ENCODE measurements at regions not wholly inside any gene's neighbourhood (a gene's known extent, or its start where the extent isn't known, plus 50 kb on each side); places are given as distances from the start of the nearest gene placed in this dataset.
"Not testable (repeated sequence)": the region's sequence is repeated elsewhere in the genome, so short reads cannot be mapped to it uniquely, and the experiment has no call there.

DNA sequence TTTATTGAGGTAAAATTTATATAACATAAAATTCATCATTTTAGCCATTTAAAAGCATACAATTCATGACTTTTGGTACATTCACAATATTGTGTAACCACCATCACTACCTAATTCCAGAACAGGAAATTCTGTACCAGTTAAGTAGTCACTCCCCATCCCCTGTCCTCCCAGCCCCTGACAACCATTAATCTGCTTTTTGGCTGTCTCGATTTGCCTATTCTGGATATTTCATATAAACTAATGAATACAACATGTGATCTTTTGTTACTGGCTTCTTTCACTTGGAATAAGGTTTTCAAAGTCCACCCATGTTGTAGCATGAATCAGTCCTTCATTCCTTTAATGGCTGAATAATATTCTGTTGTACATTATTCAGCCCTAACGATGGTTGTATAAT, 115.6 kb upstream of the KLF14 start:
- no peak for ATAC-seq

DNA sequence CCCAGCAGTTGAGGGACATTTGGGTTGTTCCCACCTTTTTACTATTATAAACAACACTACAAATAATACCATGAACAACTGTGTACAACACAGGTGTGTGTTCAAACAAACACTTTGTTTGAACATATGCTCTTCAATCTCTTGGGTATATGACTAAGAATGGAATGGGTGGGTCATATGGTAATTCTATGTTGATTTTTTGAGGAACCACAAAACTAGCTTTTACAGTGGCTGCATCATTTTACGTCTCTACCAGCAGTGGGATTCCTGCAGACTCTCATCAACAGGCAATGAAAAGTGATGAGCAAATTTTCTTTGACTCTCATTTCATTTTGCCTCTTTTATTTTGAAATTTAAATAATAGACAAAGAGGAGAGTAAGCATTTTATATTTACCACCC, 116.9 kb upstream of the KLF14 start:
- ATAC-seq = peak in 1 of 2 donors; percentile 25

DNA sequence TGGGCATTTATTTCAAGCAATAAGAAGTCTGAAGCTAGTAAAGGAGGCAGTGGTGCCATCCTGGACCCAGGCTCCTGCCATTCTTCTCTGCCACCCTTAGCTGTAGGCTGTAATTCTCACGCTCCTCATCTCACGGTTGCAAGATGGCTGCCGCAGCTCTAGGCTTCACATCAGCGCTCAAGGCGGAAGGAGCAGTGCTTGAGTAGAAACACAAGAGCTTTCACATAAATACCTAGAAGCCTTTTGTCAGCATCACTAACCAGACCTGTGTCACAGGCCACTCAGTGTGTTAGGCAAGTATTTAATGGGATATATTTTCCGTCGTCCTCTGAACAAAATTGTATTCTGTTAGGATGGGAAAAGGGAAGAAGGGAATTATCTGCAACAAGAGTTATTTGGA, 118.9 kb upstream of the KLF14 start:
- peak in 1 of 2 donors; percentile 5 for ATAC-seq

DNA sequence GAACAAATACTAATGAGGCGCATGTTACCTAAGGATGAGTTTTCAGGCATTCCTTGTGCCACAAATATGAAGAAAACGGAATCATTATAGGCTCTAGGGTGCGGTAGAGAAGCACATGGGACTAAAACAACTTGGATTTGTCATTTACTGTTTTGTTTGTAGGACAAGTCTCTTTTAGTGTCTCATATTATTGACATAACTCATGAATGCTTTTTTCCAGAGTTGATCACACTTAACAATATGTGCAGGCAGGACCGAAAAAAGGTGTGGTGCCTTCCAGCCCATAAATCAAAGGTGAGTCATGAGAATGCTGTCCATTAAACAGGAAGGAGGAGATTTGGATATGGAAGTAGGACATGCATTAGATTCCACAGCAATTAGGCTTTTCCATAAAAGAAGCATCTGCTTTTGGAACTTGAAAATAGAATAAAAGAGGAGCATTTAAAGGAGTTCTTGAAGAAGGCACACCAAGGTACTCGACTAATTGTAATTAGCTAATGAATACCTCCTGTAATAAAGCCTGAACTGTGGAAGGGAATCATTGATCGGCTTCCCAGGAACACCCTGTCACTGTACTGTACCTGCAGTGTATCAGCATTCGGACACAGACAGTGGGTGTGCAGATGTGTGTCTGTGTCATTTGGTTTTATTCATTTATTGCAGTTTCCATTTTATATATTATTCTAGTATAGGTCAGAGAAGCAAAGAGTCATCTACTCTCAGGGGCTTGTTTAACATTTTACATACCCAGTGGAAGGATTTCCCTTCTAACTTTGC, 119.7 kb upstream of the KLF14 start:
- no peak for ATAC-seq

DNA sequence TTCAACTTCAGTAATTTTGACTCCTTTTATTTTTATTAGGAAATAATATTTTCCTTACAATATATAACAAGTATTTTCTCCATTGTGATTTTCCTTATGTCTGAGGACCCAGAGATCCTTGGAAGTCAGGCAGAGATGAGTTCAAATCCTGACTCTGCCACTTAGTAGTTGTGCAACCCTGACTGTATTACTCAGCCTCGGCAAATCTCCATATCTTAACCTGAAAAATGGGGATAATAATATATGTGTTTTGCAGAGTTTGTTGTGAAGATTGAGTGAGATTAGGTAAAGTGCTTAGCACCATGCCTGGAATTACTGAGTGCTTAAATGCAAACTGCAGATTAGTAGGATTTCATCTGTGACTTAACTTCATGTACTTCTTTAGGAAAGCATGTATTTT, 120.5 kb upstream of the KLF14 start:
- no peak for ATAC-seq

DNA sequence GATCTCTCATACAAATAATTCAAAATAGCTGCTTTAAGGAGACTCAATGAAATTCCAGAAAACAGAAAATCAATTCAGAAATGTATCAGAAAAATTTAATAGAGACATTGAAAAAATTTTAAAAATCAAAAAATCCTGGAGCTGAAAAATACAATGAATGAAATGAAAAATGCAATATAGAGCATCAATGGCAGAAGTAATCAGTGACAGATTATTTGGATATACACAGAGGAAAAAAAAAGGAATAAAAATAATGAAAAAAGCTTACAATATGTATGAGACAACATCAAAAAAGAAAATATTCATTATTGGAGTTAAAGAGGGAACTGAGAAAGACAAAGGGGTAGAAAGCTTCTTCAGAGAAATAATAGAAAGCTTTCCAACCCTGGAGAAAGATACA, 122.9 kb upstream of the KLF14 start:
- ATAC-seq = no peak

DNA sequence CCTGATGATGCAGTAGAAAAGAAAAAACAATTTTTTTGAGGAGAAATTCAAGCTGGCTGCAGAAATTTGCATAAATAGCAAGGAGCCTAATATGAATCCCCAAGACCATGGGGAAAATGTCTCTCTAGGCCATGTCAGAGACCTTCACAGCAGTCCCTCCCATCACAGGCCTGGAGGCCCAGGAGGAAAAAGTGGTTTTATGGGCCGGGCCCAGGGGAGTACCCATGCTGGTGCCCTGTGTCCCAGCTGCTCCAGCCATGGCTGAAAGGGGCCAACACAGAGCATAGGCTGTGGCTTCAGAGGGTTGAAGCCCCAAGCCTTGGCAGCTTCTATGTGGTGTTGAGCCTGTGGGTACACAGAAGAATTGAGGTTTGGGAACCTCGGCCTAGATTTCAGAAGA, 126.8 kb upstream of the KLF14 start:
- ATAC-seq = not testable (repeated sequence)

DNA sequence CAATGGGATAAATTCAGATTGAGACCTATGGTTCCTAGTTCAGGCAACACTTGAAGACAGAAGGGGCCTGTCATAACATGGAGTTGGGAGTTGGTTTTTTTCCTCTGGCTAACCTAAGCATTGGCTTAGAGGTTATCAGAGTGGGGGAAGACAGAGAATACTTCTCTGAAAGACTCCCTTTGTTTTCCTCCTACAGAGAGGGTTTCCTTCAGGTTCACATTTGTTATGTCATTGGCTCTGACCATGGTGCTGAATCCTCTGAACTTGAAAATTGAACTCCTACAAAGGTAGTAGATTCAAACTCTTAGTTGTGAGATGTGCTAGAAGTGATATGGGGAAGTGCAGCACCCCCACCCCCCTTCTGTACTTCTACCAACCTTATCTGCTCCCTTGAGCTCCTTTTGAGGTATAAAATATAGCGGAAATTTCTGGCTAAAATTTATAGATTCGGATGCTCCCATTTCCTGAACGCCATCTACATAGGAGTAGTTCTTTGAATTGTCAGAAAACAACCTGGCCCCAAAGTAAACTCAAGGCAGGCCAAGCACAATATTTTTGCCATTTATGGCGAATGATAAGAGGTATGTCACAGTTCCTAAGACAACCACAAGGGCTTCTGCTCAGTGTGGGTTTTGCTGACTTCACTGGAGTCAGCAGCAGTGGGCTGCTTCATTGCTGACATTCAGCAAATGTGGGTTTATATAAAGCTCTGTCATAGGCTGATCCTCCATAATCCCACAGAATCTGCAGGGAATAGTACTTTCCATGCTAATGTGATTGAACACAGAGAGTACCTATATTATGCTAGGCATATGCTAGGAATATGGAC, 131.6 kb upstream of the KLF14 start:
- ATAC-seq = peak; percentile 22 to 36

DNA sequence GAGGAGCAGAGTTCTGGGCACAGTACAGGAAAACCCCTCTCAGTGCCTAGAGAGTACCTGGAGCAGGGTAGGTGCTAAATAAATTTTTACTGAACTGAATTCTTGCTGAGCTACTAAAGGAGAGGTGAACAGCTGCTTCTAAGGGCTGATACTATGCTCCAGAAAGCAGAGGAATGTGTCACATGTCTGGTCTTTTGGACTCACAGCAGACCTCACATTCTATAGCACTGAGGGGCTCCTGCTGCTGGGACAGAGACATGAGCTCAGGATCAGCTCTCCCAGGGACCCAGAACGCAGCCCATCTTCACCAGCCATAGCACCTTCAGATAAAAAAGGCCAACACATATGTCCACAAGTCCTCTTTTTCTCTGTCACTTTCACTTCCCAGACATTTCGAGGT, 133.0 kb upstream of the KLF14 start:
- peak in 1 of 2 donors; percentile 4 for ATAC-seq

DNA sequence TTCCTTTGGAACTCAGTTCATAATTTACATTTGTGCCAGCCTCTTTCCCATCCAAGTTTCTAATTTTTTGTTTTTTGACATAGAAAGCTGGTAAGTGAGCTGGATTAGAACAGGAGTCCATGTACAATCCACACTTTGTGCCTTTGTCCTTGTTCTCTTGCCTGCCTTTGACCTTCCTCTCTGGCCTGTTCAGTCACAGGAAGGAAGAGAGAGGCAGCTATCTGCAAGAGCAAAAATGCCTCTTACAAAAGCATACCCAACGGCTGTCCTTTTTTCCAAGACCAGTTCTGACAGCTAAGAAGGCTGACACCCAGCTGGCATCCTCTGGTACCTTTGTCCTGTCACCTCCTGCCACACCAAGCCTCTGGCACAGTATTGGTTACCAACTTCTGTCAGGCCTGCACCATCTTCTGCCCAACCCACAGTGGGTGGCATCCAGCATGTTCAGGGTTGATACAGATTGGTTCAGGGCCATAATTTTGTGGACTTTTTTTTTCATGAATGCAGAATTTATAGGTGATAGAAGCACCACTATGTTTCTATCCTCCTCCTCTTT, 133.7 kb upstream of the KLF14 start:
- no peak for ATAC-seq

DNA sequence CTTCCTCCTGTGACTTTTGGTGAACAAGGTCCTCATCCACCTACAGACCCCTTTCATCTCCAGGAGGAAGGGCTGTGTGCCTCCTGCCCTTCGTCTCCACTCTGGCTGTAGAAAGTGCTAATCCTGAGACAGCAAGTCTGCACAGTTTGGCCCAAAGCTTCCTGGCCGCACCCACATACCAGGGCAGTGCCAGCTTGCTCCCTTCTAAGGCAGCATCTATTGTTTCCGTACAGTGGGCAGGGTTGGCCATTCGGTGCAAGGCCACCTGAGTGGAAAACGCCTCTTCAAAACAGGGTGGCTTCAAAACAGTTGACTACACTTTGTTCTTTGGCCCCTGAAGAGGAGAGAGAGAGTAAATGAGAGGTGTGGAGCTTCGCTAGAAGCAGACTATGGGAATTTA, 134.1 kb upstream of the KLF14 start:
- no peak for ATAC-seq

DNA sequence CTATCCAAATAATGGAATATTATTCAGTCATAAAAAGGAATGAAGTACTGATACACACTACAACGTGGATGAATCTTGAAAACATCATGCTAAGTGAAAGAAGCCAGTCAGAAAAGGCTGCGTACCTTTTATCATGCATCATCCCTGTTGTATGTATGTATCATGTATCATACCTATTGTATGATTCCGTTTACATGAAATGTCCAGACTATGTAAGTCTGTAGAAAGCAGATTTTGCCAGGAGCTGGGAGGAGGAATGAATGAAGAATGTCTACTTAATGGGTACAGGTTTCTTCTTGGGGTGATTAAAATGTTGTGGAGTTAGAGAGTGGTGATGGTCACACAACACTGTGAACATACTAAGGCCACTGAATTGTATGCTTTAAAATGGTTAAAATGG, 135.9 kb upstream of the KLF14 start:
- ATAC-seq = no peak

DNA sequence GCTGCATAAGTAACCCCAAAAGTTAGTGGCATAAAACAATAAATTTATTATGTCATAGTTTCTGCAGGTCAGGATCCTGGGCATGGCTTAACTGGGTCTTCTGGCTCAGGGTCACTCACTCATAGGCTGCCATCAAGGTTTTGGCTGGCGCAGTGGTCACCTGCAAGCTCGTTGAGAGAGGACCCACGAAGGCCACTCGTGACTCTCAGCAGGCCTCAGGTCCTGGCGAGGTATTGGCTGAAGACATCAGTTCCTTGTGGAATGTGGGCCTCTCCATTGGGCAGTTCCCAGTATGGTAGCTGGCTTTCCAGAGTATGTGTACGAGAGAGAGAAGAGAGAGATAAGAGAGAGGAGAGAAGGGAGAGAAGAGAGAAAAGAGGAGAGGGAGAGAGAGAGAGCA, 138.3 kb upstream of the KLF14 start:
- ATAC-seq = peak in 1 of 2 donors; percentile 4

DNA sequence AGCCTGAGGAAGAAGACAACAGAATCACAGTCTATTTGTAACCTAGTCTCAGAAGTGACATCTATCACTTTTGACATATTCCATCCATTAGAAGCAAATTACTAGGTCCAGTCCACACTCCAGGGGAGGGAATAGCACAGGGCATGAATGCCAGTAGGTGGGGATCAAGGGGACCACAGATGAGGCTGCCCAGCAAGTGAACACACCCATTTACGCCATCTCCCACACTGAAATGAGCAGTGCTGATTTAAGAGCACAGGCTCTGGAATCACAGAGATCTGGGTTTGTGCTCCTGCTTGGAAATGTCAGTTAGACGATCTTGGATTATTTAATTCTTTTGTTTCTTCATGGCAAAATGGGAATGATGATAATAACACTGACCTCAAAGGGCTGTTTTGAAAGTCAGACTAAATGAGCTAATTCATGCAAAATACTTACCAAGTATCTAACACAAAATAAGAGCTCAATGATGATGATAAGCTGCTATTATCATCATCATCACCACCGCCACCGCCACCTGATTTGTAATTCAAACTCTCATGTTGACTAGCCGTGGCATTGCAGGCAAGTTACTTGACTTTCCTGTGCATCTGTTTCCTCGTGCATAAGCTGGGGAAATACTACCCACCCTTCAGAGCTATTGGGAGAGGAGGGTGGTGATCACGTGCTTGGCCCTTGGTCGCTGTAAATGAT, 138.9 kb upstream of the KLF14 start:
- peak; percentile 14 to 19 for ATAC-seq

DNA sequence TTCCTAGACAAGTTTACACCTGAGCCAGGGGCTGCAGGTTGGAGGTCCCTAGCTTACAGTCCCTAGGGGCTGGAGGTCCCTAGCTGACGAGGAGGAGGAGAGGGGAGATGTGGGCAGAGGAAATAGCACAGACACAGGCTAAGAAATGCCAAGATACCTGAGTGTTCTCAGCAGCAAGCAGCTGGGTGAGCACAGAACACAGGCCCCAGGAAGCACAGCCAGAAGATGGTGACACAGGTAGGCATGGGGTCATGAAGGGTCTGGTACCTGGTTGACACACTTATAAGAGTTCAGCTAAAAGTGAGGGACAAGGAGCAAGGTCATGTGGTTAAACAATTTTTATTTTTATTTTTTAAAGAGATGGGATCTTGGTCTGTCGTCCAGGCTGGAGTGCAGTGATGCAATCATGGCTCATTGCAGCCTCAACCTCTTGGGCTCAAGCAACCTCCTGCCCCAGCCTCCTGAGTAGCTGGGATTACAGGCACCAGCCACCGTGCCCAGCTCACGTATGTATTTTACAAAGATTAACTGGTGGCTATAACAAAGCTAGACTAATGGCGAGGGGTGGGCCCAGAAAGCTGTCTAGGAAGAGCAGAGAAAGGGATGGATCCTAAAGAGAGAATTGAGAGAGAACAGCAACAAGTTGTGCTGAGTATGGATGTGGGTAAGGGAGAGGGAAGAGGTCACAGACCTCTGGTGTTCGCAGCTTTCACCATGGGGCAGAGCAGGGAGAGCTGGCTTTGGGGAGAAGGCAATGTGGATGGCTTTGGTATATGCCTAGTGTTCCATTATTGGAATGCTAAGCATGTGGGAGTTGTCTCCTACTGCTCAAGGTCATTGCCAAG, 140.3 kb upstream of the KLF14 start:
- peak in 1 of 2 donors; percentile 6 for ATAC-seq

DNA sequence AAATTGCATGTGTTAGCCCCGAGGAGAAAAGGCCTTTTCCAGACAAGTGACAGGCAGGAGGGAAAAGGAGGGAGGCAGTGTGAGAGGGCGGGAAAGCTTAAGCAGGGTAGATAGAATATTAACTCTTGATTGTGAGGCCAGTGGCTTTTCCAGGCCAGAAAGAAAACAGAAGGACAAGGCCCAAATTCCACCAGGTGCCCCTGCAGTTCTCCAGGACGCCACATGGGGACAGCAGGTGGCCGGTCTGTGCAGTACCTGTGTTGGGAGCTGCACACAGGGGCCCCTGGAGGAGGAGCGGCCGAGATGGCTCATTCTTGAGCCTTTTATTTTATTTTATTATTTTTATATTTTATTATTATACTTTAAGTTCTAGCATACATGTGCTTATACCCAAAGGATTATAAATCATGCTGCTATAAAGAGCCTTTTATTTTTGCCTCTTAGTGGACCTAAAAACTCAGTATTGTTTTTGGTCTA, 141.3 kb upstream of the KLF14 start:
- ATAC-seq = peak; percentile 22 to 24

DNA sequence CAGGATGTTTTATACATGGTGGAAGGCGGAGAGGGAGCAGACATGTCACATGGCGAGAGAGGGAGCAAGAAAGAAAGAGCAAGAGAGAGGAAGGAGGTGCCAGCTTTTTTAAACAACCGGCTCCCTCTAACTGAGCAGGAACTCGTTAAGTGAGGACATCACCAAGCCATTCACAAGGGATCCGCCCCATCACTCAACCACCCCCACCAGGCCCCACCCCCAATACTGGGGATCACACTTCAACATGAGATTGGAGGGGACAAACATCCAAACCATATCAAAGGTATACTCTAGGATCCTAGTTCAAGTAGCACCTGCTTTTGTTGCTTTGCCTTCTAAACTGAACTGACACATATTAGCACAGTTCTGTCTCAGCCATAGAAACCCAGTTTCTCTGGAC, 141.9 kb upstream of the KLF14 start:
- ATAC-seq = no peak

DNA sequence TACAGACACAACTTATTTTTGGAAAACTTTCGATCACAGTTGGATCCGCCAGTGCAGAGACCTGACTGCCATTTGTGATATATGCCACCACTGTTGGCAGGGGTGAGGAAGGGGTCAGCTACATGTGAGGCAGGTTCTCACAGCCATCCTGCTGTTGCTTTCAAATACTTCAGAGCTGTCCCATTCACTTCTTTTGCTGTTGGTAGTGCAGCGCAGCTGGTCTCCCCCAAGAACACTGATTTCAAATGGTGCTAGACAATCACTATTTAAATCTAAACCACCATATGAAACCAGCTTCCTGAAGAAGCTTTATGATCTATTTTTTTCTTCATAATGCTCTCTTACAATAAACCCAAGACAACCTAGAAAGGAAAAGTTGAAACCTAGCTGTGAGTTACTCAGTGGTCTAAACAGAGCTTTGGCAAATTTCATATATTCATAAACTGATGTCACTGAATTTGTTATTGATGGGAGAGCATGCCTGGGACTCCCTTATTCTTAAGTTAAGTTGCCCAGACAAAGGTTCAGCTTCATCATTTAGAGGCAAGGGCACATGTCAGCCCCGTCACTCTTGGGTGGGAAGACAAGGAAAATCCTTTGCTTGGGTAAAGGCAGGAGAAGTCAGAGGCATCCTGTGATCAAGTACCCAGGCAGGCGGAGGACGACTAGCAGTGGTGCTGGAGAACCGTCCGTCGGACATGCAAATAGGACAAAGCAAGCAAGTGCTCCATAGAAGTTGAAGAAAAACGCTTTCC, 143.4 kb upstream of the KLF14 start:
- ATAC-seq = no peak

DNA sequence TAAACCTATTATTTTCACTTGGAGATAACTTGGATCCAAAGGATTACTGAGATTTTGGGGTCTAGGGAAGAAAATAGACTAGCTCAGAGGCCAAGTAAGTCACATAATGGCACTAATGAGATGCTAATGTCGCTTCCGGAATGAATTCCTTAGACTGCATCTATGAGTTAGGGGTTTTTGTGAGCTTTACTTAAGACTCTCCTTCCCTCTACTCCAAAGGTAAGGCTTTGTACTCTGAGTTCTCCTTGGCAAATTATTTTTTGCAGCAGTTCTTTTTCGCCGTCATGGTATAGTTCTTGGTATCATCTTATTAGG, 143.9 kb upstream of the KLF14 start:
- ATAC-seq = no peak

DNA sequence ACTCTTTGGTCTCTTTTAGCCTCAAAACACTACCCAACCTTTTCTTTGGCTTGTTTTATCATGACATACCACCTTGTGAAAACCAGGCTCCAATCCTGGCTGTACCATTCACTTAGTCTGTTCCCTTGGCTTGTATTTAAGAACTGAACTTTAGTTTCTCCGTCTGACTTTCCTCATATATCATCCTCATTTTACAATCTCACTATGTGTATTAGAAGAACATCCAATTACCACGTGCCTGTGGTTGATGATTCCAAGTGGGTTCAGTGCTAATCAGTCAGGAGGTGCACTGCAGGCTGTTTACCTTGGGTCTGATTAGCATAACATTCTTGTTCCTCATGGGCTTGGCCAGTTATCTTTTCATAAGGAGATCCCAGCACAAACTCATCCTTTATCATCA, 144.8 kb upstream of the KLF14 start:
- no peak for ATAC-seq

DNA sequence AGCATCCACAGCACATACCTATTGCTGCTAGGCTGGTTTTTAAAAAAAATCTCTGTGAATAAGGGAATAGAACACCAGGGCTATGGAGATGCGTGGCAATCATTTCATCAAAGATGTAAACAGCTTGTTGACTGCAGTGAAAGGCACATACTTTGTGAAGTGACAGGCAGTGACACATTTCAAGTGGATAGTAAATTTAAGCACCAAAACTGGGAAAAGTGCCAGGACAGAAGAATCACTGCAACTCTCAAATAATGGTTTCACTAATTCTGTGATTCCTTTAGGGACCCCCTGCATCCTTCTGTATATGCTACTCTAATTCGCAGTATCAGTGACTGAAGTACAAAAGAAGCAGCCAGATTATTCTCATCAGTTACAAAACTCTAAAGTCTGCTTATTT, 145.2 kb upstream of the KLF14 start:
- no peak for ATAC-seq

DNA sequence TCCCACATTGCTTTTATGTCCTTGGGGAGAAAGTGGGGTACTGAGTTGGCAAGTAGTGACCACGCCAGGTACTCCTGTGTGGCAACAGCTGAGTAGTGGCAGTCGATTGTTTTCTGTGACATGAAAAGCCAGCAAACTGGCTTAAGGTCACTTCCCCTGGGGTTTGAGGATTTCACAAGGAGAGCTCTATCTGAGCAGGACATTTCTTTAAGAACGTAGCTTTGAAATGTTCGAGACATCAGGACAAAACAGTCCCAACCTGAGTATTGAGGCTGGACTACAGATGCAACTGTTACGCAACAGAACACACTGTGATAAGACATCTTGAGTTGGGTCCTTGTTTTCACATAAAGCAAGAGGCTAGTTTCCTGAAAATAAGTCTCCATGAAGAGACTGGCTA, 146.7 kb upstream of the KLF14 start:
- ATAC-seq = no peak
